HG03135 (cell line): ENCODE measurements at regions not wholly inside any gene's neighbourhood (a gene's known extent, or its start where the extent isn't known, plus 50 kb on each side); places are given as distances from the start of the nearest gene placed in this dataset.
"Not testable (repeated sequence)": the region's sequence is repeated elsewhere in the genome, so short reads cannot be mapped to it uniquely, and the experiment has no call there.

ENCODE experiments used
- ATAC-seq: cut with Tn5 transposase; IDR thresholded peaks from one replicate; pipeline ENCODE4 v1.9.1; 2021; ENCODE audit warnings: mild to moderate bottlenecking, moderate library complexity; ENCODE audit not compliant: unreplicated experiment

DNA sequence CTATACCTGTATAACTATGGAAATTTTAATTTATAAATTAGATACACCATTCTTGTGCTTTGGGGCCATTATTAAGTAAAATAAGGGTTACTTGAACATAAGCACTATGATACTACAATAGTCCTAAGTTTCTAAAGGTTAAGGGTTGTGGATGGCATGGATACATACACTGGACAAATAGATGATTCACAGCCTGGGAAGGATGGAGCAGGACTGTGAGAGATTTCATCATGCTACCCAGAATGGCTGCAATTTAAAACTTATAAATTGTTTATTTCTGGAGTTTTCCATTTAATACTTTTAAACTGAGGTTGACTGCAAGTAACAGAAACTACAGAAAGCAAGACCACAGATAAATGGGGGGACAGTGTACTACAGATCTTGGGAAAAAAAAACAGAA lies 295.8 kb upstream of the ZNF804A start:
- ATAC-seq = no peak

DNA sequence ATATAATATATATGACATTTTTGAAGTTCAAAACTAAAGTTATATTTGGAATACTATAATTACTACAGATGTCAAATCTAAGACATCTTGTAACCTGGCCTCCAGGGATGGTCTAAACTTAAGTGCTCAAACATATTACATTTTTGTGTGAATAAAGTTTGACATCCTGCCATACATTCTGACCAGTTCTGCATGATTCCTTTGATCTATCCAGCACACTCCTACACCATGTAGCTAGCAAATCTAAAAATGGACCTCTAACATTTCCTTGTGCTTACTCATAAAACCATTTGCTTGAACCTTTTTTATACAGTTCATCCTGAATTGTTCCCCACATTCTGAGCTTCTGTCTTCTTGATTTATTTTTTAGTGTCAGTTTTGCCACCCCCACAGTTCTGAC lies 294.3 kb upstream of the ZNF804A start:
- ATAC-seq = no peak

DNA sequence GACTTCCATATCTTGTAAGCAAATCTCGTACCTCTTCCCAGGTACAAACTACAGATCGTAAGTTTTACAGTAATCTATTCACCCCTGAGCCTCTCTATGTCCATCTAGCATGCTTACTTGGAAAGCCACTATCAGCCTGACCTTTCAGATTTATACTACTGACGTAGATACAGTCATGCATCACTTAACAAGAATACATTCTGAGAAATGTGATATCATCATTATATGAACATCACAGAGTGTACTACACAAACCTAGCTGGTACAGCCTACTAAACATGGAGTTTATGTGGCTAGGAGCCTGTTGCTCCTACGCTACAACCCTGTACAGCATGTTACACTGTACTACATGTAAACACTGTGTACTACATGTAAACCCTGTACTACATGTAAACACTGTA lies 293.2 kb upstream of the ZNF804A start:
- ATAC-seq = no peak

DNA sequence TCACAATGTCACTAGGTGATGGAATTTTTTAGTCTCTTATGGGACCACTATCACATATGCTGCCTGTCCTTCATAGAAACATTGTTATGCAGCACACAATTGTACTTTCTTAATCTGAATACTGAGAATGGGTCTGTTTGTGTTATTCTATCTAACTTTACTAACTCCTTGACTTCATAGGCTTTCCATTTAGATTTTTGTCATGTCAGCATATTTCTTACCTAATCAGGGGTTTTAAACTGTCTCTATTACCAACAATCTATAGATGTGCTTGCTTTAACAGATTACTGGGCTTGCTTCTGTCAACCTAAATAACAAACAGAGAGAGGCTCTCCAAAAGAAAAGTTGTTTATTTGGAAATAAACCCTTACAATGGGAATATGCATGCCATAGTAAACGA lies 289.6 kb upstream of the ZNF804A start:
- ATAC-seq = no peak

DNA sequence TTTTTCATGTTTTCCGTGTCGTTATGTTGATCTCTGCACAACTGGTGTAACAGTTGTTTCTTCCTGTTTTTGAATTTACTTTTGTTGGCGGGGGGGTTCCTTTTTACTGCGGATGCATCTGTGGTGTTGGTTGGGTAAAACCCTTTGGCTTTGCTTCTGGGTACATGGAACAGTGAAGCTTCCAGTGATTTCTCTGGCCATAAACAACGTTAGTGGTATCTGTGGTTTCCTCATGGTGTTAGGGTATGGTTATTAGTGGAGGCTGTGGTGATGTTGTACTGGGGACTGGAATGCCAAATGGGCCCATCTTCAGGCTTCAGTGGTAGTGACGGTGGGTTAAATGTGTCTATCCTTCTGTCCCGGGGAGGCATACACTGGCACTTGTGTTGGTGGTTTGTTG lies 285.4 kb upstream of the ZNF804A start:
- ATAC-seq = no peak

DNA sequence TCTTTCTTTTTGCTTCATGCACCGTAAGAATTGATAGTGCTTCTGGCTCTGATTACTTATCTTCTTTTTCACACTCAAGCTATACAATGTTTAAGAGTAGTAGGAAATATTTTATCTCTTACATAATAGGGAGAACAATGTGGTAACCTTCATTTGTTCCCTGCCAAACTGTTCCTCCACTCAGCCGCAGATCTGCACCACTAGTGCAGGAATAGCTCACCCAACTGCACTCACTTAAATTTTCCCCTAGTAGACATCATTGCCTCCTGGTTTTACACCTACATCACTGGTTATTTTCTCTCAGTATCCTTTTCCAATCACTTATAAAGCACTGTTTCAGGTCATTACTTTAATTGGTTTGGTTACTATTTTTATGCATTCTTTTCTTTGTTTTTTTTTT lies 283.5 kb upstream of the ZNF804A start:
- no peak for ATAC-seq

DNA sequence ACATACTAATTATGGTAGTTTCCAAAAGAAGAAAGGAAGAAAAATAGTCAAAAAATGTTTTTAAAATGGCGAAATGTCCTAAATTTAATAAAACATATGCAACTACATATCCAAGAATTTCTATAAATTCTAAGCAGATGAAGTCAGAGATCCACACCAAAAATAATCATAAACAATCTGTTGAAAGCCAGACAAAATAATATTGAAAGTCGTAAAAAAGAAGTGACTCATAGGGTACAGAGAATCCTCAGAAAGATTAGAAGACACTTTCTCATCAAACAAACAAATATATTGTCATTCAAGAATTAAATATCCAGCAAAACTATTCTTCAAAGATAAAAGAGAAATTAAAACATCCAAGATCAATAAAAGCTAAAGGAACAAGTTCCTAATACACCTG lies 281.4 kb upstream of the ZNF804A start:
- no peak for ATAC-seq

DNA sequence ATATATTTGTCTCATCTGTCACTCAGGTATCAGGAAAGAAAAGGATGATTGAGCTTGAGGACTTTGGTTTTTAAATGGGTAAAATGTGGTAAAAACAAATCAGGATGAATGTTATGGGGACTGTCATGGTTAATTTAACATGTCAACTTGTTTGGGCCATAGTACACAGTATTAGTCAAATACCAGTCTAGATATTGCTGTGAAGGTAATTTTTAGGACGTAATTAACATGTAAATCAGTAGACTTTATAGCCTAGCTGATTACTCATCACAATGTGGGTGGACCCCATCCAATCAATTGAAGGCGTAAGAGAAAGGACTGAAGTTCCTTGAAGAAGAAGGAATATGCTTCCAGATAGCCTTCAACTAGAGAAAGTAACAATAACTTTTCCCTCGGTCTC lies 275.7 kb upstream of the ZNF804A start:
- ATAC-seq = no peak

DNA sequence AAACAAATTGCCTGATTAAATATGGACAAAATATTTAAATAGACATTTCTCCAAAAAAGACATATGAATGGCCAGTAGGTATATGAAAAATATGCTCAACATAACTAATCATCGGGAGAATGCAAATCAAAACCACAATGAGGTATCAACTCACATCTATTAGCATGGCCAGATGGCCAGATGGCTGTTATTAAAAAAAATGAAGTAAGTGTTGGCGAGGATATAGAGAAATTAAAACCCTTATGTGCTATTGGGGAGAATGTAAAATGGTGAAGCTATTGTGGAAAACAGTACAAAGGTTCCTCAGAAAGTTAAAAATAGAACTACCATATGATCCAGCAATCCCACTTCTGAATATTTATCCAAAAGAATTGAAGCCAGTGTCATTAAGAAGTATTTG lies 272.3 kb upstream of the ZNF804A start:
- no peak for ATAC-seq

DNA sequence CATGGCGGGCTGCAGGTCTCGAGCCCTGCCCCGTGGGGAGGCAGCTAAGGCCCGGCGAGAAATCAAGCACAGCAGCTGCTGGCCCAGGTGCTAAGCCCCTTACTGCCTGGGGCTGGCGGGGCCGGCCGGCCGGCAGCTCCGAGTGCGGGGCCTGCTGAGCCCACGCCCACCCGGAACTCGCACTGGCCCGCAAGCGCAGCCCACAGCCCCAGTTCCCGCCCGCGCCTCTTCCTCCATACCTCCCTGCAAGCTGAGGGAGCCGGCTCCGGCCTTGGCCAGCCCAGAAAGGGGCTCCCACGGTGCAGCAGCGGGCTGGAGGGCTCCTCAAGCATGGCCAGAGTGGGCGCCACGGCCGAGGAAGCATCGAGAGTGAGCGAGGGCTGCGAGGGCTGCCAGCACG lies 270.5 kb upstream of the ZNF804A start:
- ATAC-seq = not testable (repeated sequence)

DNA sequence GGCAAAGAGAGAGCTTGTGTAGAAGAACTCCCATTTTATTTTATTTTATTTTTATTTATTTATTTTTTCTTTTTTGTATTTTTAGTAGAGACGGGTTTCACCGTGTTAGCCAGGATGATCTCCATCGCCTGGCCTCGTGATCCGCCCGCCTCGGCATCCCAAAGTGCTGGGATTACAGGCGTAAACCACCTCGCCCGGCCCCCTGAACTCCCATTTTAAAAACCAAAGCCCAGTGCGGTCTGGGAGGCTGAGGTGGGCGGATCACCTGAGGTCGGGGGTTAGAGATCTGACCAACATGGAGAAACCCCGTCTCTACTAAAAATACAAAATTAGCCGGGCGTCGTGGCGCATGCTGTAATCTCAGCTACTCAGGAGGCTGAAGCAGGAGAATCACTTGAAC lies 267.8 kb upstream of the ZNF804A start:
- ATAC-seq = not testable (repeated sequence)

DNA sequence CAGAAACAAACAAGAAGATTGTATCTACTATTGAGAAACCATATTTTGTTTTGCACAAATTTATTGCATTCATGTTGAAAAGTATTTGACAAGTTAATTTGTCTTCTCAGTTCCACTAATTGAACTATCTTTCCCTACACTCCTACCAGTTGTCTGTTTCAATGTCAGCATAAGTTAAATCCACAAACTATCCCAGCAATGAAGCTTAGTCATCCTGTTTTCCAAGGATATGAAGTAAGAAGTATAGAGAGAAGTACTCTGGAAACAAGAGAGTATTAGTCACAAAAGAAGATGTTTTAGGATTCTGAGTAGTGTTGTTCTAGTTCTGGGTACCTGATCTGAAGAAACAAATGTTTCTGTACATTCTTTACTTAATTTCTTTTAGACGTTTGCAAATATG lies 261.6 kb upstream of the ZNF804A start:
- ATAC-seq = no peak

DNA sequence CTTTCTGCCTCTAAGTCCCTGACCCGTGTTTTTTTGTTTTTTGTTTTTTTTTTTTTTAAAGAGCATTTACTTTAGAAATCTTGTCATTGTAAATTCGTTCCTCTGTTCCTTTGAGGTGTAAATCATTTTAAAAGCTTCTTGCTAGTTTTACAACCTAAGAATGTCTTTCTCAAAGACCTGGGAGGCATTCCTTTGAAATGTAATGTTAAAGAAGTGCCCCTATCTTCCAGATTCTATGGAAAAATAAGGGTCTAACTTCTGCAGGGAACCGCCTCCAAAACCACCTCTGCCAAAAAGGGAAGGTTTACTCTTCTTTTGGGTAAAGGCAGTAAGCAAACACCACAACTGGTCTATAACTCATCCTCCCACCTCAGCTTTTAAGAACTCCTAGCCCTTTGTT lies 259.6 kb upstream of the ZNF804A start:
- ATAC-seq = no peak

DNA sequence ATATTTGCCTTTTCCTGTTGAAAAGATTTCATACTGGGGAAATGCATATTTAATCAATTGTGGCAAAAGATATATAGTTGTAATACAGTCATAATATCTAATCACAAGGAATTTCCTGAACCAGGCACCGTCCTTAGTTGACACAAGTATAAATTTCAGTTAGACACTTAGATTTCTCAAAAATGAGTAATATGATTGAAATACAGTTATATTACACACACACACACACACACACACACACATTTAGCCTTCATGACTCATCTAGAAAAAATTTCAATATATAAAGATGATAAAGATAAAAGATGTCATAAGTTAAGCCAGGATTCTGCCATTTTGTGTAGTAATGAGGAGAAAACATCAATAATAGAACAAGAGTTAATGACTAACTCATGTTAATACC lies 258.4 kb upstream of the ZNF804A start:
- no peak for ATAC-seq

DNA sequence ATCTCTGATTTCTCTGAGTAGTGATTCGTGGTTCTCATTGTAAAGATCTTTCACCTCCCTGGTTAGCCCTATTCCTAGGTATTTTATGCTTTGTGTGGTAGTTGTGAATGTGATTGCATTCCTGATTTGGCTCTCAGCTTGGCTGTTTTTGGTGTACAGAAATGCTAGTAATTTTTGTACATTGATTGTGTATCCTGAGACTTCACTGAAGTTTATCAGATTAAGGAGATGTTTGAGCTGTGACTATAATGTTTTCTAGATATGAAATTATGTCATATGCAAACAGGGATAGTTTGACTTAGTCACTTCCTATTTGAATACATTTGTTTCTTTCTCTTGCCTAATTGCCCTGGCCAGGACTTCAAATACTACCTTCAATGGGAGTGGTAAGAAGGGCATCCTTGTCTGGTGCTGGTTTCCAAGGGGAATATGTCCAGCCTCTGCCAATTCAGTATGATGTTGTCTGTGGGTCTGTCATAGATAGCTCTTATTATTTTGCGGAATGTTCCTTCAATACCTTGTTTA lies 251.9 kb upstream of the ZNF804A start:
- no peak for ATAC-seq

DNA sequence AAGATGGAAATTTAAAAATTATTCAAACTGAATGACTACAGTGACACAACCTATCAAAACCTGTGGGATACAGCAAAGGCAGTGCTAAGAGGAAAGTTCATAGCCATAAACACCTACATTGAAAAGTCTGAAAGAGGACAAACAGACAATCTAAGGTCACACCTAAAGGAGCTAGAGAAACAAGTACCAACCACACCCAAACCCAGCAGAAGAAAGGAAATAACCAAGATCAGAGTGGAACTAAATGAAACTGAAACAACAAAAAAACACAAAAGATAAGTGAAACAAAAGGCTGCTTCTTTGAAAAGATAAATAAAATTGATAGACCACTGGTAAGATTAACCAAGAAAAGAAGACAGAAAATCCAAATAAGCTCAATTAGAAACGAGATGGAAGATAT lies 247.2 kb upstream of the ZNF804A start:
- ATAC-seq = no peak

DNA sequence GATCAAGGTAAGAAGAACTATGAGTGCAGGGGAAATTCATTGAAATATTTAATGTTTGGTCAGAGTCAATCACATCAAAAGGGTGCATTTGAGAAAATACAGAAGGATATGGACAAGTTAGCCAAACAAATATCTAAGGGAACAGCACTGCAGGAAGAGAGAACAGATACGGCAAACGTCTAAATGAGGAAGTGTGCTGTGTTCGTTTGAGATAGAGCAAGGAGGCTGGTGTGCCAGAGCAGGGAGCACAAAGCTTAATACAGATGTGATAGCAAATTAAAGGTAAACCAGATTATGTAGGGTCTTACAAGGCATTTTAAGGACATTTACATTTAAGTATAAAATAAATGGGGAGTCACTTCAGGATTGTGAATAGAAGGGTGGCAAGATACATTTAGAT lies 241.3 kb upstream of the ZNF804A start:
- no peak for ATAC-seq

DNA sequence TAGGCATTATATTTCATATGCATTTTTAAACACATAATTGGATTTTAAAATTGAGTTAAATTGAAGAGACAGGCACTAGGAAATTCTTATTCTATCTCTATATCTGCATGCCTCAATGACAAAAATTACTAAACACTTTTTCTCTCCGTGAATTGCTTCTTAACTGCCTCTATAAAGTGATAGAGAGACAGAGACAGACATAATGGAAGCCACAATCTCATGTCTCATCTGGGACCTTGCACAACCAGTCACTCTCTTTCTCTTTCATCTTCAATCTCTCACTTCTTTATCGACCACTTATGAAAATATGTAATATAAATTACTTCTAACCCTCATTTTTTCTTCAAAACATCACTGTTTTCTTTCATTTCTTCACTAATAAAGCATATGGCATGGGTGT lies 238.9 kb upstream of the ZNF804A start:
- no peak for ATAC-seq

DNA sequence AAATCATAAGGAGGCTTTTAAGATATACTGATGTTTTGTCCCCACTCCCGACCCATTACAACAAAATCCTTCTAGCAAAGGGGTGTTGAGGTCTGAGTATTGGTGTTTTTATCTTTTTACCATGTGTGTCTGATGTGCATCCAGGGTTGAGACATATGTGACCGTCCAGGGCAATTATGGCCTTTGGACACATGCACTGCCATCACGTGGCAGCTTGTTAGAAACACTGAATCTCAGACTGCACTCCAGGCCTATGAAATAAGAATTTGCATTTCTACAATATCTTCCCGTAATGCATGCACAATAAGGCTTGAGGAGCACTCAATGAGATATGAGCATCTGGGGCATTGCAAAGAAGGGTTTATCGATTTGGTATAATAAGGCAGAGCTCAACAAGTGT lies 235.1 kb upstream of the ZNF804A start:
- ATAC-seq = no peak

DNA sequence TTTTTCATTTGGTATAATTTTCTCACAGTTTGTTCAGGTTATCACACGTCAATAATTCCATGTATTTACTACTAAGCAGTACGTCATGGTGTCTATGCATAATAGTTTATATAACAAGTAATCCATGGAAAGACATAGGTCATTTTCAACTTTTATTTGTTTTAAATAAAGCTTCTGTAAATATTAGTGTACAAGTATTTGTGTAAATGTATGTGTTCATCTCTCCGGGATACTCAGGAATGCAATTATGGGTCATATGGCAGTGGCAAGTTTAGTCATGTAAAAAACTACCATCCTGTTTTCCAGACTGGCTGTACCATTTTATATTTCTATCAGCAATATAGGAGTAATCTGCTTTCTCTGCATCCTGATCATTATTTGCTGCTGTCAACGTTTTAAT lies 231.1 kb upstream of the ZNF804A start:
- no peak for ATAC-seq

DNA sequence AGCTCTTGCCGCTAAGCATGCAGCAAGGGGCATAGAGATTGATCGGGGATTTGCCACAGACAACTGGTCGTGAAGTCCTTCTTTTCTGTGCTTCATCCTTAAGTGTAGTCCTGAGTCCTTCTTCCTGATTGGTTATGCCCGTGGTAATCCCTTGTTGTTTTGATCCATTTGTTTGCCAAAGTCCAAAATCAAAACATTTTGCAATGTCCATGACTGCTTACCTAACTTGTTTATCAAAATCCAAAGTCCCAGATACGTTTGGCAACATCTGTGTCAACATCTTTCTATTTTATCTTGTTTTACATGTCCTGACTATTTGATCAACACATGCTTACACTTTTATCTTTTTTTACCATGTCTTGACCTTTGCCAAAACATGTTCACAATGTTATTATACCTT lies 229.0 kb upstream of the ZNF804A start:
- no peak for ATAC-seq

DNA sequence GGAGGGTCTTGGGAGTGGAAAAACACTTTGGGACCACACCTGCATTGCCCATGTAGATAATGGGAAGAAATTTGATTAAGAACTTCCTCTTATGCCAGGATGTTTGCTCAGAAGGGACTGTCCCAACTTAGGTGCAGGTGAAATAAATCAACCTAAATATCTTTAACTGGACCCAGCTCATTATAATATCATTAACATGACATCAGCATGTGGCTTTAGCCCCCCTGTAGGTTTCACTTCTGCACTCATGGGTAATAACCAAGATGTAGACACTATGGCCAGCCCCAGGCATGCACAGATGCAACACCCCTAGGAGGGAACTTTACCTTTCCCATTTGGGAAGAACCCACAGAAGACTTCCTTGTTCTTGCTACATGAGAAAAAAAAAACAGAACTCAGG lies 227.4 kb upstream of the ZNF804A start:
- ATAC-seq = no peak

DNA sequence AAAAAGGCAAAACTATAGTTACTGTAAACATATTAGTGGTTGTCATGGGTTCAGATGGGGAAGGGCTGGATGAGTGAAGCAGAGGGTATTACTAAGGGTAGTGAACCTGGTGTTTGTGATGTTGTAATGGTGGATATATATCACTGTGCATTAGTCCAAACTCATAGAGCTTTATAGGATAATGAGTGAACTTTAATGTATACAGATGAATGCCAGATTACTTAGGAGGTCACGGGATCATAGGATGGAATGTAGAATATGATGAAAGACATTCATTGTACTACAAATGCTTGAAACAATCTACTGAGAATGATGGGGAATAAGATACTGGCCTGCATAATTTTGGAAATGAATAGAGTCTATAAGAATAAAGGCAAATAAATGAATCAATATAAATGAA lies 226.7 kb upstream of the ZNF804A start:
- ATAC-seq = no peak

DNA sequence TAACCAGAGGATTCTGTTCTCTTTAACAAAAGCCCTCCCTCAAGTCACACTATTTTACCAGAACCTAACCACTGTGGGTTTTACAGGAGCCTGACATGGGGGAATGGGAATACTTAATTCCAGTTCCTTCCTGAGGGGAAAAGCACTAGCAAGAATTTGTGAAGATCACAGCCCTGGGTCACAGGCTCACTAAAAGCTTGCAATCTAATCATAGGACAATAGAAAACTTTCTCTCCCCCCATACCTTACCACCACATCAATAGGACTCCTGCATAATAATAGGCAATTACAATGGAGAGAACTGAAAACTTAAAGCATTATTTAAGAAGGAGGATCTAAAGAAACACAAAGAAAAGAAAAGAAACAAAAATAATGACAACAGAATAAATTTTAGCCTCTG lies 225.8 kb upstream of the ZNF804A start:
- ATAC-seq = no peak
